H4 (cell line): ENCODE measurements at regions not wholly inside any gene's neighbourhood (a gene's known extent, or its start where the extent isn't known, plus 50 kb on each side); places are given as distances from the start of the nearest gene placed in this dataset.

ENCODE experiments used
- DNase-seq: peaks from one replicate; pipeline ENCODE4 v3.0.0-alpha.2; 2015; ENCODE audit warnings: low spot score

DNA sequence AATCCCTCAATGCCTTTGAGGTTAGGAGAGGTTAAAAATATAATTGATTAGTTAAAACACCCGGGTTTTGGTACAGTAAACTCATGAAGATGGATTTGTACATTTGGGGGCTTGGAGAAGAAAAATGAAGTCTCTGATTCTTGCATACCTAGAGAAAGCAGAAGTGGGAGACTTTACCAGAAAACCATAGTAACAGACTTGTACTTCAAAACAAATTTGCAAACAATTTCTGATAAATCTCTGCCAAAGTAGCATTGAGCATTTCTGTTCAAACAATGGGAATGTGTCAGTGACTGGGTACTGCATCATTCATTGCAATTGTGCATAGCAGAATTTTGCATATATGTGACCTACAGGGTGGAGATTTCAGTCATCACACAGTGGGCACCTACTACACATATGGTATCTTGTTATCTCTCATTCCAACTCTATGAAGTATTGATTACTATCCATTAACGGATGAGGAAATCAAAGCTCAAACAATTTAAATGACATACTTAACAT, 256.9 kb downstream of the PLK2 start:
- DNase-seq, result no peak

DNA sequence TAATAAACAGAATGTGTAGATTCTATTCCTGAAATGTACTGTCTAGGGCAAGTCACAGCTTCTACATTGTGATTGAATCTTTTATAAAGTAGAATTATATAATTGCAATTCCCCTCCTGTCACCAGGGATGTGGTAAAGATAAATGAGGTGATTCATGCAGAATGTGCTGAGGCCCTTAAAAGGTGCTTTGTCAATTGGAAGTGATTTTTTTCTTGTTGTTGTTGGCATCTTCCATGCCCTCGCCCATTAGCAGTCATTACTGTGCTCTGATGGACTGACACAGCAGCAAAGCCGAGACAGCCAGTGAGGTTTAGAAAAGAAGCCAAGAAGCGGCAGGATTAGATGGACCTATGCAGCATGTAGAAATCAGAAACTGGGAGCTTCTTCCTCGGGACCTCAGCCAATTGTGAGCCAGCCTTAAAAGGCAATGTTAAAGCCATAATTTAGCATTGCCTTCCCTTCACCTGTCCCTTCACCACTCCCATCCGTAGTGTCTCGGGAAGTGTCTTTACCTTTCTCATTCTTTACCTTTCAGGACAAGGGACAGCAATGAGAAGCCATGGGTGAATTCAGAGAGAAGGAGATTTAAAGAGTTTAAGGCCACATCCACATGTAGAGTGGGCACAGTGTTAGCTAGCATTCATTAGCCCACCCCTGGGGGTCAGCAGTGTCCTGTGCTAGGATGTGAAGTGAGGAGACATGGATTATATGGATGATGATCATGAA, 257.8 kb downstream of the PLK2 start:
- DNase-seq, result no peak

DNA sequence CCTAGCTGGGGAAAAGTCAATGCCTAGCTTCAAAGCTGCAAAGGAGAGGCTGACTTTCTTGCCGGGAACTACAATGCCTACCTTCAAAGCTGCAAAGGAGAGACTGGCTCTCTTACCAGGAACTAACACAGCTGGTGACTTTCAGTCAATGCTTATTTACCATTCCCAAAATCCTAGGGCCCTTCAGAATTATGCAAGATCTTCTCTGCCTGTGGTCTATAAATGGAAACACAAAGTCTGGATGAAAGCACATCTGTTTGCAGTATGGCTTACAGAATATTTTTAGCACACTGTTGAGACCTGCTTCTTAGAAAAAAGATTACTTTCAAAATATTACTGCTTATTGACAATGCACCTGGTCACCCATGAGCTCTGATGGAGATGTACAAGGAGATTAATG, 259.4 kb downstream of the PLK2 start:
- no peak for DNase-seq

DNA sequence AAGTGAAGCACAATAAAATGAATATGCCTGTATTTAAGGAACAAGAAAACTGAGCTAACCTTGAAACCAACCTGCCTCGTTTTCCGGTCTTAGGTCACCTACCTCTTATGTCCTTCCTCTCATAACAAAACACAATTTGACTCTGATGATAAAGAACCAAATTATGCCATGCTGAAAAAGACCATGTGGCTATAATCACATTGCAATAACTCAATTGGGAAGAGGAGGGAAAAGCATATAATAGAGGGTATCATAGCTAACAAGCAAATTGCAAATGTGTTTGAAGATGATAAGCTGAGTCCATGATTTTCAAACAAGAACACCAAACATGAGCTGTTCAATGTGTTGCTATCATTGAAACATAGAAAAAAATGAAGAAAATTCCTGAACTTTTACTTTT, 260.8 kb downstream of the PLK2 start:
- DNase-seq, result no peak

DNA sequence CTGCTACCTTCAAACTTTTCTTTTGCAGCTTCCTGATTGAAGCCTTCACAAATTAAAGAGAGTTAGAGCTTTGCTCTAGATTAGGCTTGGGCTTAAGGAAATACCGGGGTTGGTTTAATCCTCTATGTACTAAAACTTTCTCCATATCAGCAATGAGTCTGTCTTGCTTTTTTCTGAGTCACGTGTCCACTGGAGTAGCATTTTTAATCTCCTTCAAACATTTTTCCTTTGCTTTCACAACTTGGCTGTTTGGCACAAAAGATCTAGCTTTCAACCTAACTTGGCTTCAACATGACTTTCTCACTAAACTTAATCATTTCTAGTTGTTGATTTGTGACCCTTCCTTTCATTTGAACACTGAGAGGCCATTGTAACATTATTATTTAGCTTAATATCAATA, 261.6 kb downstream of the PLK2 start:
- no peak for DNase-seq

DNA sequence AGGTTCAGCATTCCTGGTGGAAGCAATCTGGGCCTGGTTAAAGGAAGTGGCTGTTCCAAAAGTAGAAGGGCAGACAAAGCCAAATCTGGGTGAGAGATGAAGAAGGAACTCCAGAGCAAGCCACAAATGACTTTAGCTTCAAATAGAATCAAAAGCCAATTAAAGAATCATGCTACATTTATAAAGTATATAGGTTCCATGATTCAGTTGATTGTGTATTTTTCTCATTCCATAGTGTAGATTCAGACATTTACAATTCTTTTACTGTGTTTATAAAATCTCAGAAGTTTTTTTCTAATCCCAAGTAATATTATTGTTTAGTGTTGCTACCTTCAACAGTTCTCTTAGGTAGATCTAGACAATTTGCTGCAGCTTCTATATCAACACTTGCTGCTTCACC, 262.0 kb downstream of the PLK2 start:
- DNase-seq, result no peak

DNA sequence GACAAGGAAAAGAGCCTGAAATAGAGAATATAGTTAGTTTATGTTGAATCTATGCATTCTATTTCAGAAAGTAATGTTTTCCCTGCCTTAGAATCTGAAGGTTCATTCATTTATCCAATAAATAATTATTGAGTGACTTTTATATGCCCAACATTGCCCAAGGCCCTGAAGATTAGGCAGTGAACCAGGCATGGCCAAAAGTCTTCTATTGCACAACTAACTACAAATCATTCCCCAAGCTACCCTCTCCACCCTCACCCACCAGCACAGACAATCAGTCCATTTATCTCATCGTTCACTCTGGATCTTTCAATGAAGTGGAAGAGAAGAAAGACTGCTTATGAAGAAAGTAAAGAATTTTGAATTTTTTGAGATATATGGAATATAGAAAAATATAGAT, 268.4 kb downstream of the PLK2 start:
- DNase-seq, result no peak

DNA sequence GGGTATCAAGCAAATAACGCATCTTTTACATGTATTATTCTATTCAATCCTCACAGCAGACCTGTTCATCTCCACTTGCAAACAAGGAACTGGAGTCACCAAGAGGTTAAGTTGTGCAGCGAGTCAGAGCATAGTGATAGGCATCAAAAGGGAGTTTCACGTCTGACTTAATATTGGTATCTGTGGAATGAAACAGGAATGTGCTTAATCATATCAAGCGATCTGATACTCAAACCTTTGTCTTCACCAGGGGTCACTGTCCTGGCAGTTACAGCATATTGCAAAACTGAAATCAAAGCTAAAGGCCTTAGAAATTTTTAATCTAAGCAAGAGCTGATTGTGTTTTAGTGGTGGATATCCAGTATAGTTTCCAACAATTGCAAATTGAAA, 271.6 kb downstream of the PLK2 start:
- DNase-seq, result peak; percentile 34

DNA sequence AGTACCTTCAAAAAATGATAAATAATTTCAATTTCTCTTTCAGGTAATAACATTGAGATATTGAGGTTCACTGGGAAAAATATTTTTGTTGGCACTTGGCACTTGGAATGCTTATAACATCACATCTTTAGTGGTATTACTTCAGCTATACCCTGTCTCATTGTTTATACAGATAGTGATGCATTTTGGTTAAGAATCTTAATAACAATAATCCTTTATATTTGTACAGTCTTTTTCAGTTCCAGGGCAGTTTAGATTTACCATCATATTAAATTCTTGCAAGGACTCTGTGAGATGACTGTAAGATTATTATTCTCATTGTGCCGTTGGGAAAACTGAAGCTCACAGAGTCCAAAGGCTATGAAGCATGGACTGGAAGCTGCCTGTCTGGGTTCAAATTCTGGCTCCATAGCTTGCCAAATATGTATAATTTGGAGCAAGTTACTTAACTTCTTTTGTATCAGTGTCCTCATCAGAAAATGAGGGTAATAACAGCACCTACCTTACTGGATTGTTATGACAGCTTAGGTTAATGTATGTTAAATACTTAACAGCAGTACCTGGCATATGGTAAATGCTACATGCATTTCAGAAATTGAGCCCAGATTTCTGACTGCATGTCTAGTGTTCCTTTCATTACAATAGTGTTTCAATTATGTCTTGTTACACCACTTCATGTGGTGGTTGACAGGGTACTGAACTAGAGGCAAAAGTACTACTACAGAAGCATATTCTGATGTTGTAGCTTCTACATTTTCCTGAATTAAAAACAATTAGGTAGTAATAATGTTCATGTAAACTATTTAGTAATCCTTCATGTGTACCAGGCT, 272.2 kb downstream of the PLK2 start:
- no peak for DNase-seq

DNA sequence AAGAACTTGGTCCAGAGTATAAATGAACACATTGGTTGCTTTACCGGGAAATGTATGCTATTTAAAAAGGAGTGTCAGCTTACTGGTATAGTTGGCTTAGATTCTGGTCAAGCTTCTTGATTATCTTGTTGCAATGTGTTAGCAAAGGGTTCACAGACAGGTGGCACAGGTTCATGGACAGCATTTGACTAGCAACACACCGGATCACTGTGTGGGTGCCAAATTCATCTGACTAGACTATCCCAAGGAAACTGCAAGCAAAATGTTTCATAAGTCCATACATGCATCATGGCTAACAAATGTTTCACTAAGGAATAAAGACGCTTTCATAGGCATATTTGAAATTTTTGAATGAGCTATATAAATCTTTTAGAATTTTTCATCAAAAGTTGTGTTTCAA, 274.1 kb downstream of the PLK2 start:
- DNase-seq, result no peak

DNA sequence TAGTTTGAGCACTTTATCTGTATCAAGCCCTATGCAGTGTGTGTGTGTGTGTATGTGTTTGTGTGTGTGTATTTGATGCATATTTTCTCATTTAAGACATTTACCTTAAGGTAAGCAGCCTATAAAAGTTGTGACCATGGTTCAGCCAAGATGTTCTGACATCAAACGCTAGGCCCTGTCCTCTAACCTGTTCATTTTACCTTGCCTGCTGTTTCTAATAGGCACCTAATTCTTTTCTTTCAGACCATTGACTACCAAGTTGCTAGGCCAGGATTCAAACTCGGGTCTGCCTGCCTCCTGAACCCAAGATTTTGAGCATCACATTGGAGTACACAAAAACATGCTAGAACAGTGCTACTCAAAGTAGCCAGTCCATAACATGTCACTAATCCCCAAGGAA, 274.5 kb downstream of the PLK2 start:
- no peak for DNase-seq

DNA sequence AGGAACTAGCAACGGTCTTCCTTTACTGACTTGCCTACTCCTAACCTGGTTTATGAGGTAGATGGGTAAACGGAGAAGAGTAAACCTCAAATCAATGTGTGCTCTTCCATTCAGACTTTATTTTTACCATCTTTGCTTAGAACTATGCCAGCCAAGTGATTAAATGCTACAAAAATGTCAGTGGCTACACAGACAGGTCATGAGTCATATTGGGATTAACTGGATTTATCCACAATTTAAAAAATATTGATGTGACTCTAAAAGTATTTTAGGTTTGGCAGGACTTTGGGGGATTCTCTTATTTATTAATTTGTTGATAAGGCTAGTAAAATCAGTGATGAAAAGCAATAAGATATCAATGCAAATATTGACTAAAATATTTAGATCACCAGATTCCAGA, 275.0 kb downstream of the PLK2 start:
- peak; percentile 11 for DNase-seq

DNA sequence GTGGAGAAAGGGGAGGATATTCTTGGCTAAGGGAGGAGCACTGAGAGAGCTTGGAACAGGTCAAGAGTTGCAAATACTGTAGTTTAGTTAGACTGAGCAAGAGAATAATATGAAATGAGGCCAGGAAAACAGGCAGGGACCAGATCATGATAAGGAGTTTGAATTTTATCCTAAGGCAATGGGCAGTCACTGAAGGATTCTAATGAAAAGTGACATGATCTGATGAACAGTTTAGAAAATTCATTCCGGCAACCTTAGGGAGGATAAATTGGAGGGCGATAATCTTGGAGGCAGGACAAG, 276.1 kb downstream of the PLK2 start:
- DNase-seq, result no peak

DNA sequence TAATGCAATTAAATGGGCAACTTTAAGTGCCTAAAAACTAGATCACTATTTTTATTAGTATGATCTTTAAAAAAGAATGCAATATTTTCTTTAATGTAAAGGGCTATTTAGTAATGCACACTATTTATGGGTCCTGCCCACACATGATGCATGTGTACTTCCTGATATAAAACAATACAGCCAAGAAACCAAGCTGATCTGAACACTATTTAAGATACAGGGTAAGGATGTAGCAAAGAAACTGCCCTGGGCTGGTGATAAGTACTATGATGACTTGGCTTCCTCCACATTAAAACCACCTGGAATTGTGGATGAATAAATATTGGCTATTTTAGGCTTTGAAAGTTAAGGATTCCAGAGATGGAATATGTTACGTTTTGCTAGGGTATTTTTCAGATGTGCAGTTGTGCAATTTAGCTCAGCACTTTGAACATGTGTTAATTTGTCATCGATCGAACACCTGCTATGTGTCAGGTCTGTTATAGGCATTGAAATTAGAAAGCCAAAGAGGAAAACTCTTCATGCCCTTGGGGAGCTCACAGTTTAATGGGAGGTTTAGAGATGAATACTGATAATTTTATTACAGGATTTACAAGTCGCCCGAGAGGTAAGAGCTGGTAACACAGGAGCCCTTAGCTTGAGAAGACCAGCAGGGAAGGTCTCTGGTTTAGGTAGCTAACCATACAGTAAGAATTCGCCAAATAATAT, 276.7 kb downstream of the PLK2 start:
- DNase-seq, result no peak

DNA sequence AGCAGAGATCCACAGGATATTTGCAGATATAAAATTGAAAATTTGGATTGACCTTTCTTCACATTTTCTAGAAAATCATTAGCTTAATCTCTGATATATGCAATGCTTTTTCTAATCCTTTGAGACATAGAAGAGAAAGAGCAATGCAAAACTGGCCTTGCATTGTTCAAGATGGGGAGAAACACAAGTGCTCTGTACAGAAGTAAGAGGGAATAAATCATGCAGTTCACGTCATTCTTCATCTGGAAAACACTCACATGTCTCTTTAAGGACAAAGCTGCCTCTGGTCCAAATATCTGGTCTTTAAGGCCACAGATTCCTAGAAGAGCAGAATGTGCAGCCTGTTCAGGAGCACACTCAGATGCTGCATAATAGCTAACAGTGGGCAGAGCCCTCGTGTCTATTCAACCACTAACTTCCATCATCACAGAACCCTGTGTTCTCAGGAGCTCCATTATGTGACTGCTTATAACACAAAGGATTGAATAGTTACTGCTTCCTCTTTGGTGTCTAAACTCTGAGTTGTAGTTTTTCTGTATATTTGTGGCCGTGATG, 277.5 kb downstream of the PLK2 start:
- no peak for DNase-seq

DNA sequence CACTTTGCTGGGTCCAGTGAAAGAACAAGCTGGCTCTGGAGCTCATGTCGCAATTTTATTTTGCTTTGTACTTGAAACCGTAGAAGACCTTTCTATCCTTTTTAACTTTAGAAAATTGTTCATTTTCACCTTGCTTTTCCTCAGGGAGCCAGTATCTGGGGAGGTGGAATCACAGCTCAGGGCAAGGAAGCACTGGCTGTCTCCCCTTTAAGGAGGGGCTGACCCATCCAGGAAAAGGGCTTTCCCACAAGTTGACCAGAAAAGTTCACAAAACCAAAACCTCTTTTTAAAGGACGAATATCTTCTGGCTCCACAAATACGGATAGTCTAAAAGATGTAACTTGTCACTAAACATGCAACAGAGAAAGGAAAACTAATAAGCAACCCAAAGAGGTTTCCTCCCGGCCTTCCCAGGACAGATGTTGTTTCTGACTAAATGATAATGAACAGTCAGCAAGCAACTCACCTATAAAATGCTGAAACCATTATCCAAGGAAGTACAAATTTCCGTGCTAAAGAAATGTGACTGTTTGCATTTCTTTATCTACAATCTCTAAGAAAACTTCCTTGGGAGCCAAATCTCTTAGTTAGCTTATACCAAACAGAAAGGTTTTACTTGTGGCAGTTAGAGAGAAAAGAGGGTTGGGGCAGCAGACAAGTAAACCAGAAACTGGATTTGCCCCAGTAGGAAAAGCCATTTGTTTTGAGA, 278.2 kb downstream of the PLK2 start:
- no peak for DNase-seq

DNA sequence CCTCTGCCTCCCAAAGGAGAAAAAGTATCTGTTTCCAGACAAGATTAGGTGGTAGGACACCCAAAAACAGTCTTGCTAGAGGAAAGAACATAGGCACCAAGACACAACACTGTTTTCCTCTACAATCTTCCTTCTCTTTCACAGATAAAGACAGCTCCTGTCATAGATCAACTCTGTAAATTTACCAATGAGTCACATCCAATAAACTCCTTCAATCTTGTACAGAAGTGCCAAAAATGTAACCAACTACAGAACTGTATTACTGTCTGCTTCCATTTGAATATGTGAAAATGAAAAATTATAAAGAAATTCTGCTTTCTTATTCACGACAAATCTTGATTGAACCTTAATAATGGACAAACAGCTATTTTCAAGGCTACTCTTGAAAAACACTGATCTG, 286.9 kb downstream of the PLK2 start:
- DNase-seq, result no peak

DNA sequence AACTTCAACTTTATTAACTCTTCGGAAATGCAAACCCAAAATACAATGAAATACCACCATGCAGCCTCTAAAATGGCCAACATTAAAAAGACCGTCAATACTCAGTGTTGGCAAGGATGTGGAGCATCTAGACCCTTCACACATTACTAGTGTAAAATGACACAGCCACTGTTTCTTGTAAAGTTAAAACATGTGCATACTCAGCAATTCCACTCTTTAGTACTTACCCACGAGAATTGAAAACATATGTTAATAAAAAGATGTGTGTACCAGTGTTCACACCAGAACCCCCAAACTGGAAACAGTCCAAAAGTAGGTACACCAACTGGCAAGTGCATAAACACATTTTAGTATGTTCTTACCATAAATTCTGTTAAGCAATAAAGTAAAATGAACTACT, 294.7 kb downstream of the PLK2 start:
- no peak for DNase-seq

DNA sequence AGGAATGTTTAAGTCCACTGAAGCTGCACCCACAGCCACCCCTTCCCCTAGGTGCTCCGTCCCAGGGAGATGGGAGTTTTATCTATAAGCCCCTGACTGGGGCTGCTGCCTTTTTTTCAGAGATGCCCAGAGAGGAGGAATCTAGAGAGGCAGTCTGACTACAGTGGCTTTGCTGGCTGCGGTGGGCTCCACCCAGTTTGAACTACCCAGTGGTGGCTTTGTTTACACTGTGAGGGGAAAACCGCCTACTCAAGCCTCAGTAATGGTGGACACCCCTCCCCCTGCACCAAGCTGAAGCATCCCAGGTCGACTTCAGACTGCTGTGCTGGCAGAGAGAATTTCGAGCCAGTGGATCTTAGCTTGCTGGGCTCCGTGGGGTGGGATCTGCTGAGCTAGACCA, 298.0 kb downstream of the PLK2 start:
- DNase-seq, result peak; percentile 33

DNA sequence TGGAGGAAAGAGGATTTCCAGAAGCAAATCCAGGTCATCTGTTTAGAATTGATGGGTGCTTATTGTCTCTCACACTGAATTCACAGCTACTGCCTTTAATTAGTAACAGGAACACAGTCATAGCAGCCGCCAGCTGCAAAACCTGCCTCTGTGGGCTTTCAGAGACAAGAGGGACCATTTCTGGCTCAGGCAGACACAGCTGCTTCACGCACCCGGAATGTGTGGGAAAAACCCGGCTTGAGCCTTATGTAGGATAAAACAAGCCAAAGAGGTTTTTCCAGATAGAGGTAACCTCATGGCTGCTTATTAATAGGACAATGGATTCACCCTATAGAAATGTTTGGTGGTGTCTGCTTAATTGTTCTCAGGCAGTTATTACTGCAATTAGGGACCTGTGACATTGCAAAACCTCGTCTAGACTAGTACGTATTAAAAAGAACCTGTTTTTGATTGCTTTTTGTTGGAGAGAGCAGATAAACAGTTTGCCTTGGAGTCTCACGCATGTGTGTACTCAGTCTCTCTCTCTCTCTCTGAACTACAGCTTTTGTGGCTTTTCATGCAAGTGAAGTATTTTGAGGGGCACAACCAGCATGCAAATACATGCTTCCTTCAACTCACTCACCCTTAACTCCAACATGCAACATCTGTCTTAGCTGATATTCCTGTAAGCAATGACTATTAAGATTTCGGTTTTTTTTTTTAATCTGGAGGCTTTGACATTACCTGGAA, 302.7 kb downstream of the PLK2 start:
- no peak for DNase-seq

DNA sequence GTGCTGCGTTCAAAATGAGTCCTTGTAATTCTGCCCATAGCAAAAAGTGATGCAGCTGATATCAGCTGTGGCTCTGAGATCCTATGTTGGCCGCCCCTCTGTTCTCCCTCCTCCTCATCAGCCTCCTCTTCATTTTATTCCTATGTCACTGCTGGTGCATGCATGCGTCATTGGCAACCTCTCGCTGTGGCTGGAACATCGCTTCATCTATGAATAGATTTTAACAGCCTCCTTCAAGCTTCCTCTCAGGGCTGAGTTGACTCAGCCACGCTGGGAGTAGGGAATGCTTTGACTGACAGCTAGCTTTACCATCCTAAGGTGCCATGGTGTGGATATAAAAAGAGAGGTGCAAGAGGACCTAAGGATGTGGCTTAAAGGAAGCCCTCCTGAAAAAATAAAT, 303.5 kb downstream of the PLK2 start:
- no peak for DNase-seq
